ENCODE measurements at regions not wholly inside any gene's neighbourhood (a gene's known extent, or its start where the extent isn't known, plus 50 kb on each side); places are given as distances from the start of the nearest gene placed in this dataset.

GRCh38 chr14:97757491-97757890 is 960.3 kb downstream of the VRK1 start:
- Histone ChIP-seq H3K9ac (ENCODE audit: insufficient read depth in 1 of 2, low read length in 2 of 2) (no peak overlapping the region), H3K9me3 (ENCODE audit: control insufficient read depth in 4 of 4, insufficient read depth in 3 of 4, low read length in 3 of 4) (peaks cover 0 to 2% (median 0%) of the 10 kb centered on the region in 4 donors), H3K27ac (ENCODE audit: low read depth in 1 of 2, low read length in 1 of 2) (no peak overlapping the region), H3K36me3 (ENCODE audit: control insufficient read depth in 4 of 4, insufficient read depth in 4 of 4, low read length in 4 of 4) (no peaks in the 10 kb centered on the region), H3K4me3 (no peak overlapping the region), H3K27me3 (ENCODE audit: control insufficient read depth in 3 of 3, insufficient read depth in 3 of 3, low read length in 2 of 3) (no peaks in the 10 kb centered on the region), H3K4me1 (ENCODE audit: control insufficient read depth in 5 of 5, insufficient read depth in 5 of 5, low read length in 5 of 5) (no peaks in the 10 kb centered on the region)
- DNase-seq, result no peak
- TF ChIP-seq CTCF (IDR thresholded peaks at IDR 0.05; ENCODE audit: control extremely low read depth, extremely low read depth), result no peak
- 70 to 81% methylated on average over 6 of the region's 6 CpGs for WGBS, 2 donors
- ATAC-seq (ENCODE audit: insufficient read depth, low FRiP score), result no peak

GRCh38 chr14:97760050-97760449 is 962.9 kb downstream of the VRK1 start:
- Histone ChIP-seq H3K4me1 (ENCODE audit: control insufficient read depth in 5 of 5, insufficient read depth in 5 of 5, low read length in 5 of 5) (no peaks in the 10 kb centered on the region), H3K27ac (ENCODE audit: low read depth in 1 of 2, low read length in 1 of 2) (no peak overlapping the region), H3K36me3 (ENCODE audit: control insufficient read depth in 4 of 4, insufficient read depth in 4 of 4, low read length in 4 of 4) (no peaks in the 10 kb centered on the region), H3K9me3 (ENCODE audit: control insufficient read depth in 4 of 4, insufficient read depth in 3 of 4, low read length in 3 of 4) (peaks cover 0 to 4% (median 0%) of the 10 kb centered on the region in 4 donors), H3K9ac (ENCODE audit: insufficient read depth in 1 of 2, low read length in 2 of 2) (no peak overlapping the region), H3K4me3 (no peak overlapping the region), H3K27me3 (ENCODE audit: control insufficient read depth in 3 of 3, insufficient read depth in 3 of 3, low read length in 2 of 3) (no peaks in the 10 kb centered on the region)
- no peak for ATAC-seq (ENCODE audit: insufficient read depth, low FRiP score)
- no peak for TF ChIP-seq CTCF (IDR thresholded peaks at IDR 0.05; ENCODE audit: control extremely low read depth, extremely low read depth)
- WGBS, 2 donors, result 86 to 91% methylated on average over 1 of the region's 1 CpG
- DNase-seq, result no peak

GRCh38 chr14:97762386-97762785 is 965.2 kb downstream of the VRK1 start:
- no peak overlapping the region for H3K9ac ChIP-seq (ENCODE audit: insufficient read depth in 1 of 2, low read length in 2 of 2)
- no peaks in the 10 kb centered on the region for H3K27me3 ChIP-seq (ENCODE audit: control insufficient read depth in 3 of 3, insufficient read depth in 3 of 3, low read length in 2 of 3)
- no peaks in the 10 kb centered on the region for H3K4me1 ChIP-seq (ENCODE audit: control insufficient read depth in 5 of 5, insufficient read depth in 5 of 5, low read length in 5 of 5)
- 38 to 51% methylated on average over 5 of the region's 5 CpGs for WGBS, 2 donors
- no peaks in the 10 kb centered on the region for H3K36me3 ChIP-seq (ENCODE audit: control insufficient read depth in 4 of 4, insufficient read depth in 4 of 4, low read length in 4 of 4)
- ATAC-seq (ENCODE audit: insufficient read depth, low FRiP score) (no peak), DNase-seq (no peak)
- no peak overlapping the region for H3K4me3 ChIP-seq
- no peak overlapping the region for H3K27ac ChIP-seq (ENCODE audit: low read depth in 1 of 2, low read length in 1 of 2)
- peaks cover 0 to 5% (median 0%) of the 10 kb centered on the region in 4 donors for H3K9me3 ChIP-seq (ENCODE audit: control insufficient read depth in 4 of 4, insufficient read depth in 3 of 4, low read length in 3 of 4)
- TF ChIP-seq CTCF (IDR thresholded peaks at IDR 0.05; ENCODE audit: control extremely low read depth, extremely low read depth), result no peak

- Histone ChIP-seq H3K36me3 (ENCODE audit: control insufficient read depth in 4 of 4, insufficient read depth in 4 of 4, low read length in 4 of 4) (no peaks in the 10 kb centered on the region), H3K27ac (ENCODE audit: low read depth in 1 of 2, low read length in 1 of 2) (no peak overlapping the region), H3K27me3 (ENCODE audit: control insufficient read depth in 3 of 3, insufficient read depth in 3 of 3, low read length in 2 of 3) (no peaks in the 10 kb centered on the region), H3K9ac (ENCODE audit: insufficient read depth in 1 of 2, low read length in 2 of 2) (no peak overlapping the region), H3K9me3 (ENCODE audit: control insufficient read depth in 4 of 4, insufficient read depth in 3 of 4, low read length in 3 of 4) (peaks cover 0 to 3% (median 0%) of the 10 kb centered on the region in 4 donors), H3K4me1 (ENCODE audit: control insufficient read depth in 5 of 5, insufficient read depth in 5 of 5, low read length in 5 of 5) (no peaks in the 10 kb centered on the region), H3K4me3 (no peak overlapping the region)
- WGBS, 2 donors, result 76 to 88% methylated on average over 8 of the region's 8 CpGs
- no peak for TF ChIP-seq CTCF (IDR thresholded peaks at IDR 0.05; ENCODE audit: control extremely low read depth, extremely low read depth)
- DNase-seq (no peak), ATAC-seq (ENCODE audit: insufficient read depth, low FRiP score) (no peak)
Observed at GRCh38 chr14:97771340-97772045, 974.3 kb downstream of the VRK1 start.

Data from lung (tissue), 11 donors.